ENCODE measurements at regions not wholly inside any gene's neighbourhood (a gene's known extent, or its start where the extent isn't known, plus 50 kb on each side); places are given as distances from the start of the nearest gene placed in this dataset.
"Not testable (repeated sequence)": the region's sequence is repeated elsewhere in the genome, so short reads cannot be mapped to it uniquely, and the experiment has no call there.

- DNase-seq, result no peak
Observed at GRCh38 chr1:238722812-238723211, 663.6 kb upstream of the CHRM3 start.

- DNase-seq, result peak; percentile 20
Observed at GRCh38 chr1:238710697-238711096, 675.7 kb upstream of the CHRM3 start.

- DNase-seq, result no peak
Observed at GRCh38 chr1:238701024-238701423, 685.3 kb upstream of the CHRM3 start.

- DNase-seq, result no peak
Observed at GRCh38 chr1:238690415-238690814, 696.0 kb upstream of the CHRM3 start.

GRCh38 chr1:238684576-238684975, 701.8 kb upstream of the CHRM3 start:
- not testable (repeated sequence) for DNase-seq

GRCh38 chr1:238681451-238681850, 704.9 kb upstream of the CHRM3 start:
- DNase-seq, result no peak

GRCh38 chr1:238681021-238681420, 705.3 kb upstream of the CHRM3 start:
- DNase-seq, result peak; percentile 18

- no peak for DNase-seq
Observed at GRCh38 chr1:238677567-238677966, 708.8 kb upstream of the CHRM3 start.

GRCh38 chr1:238675221-238675620, 711.1 kb upstream of the CHRM3 start:
- DNase-seq, result no peak

GRCh38 chr1:238674316-238674715, 712.1 kb upstream of the CHRM3 start:
- no peak for DNase-seq

- no peak for DNase-seq
Observed at GRCh38 chr1:238673561-238673960, 712.8 kb upstream of the CHRM3 start.

GRCh38 chr1:238672806-238673205, 713.6 kb upstream of the CHRM3 start:
- no peak for DNase-seq

- DNase-seq, result no peak
Observed at GRCh38 chr1:238672262-238672661, 714.1 kb upstream of the CHRM3 start.

- no peak for DNase-seq
Observed at GRCh38 chr1:238664139-238664538, 722.2 kb upstream of the CHRM3 start.

- DNase-seq, result no peak
Observed at GRCh38 chr1:238660849-238661248, 725.5 kb upstream of the CHRM3 start.

GRCh38 chr1:238658763-238659162, 727.6 kb upstream of the CHRM3 start:
- no peak for DNase-seq

- DNase-seq, result no peak
Observed at GRCh38 chr1:238653693-238654321, 732.6 kb upstream of the CHRM3 start.

GRCh38 chr1:238652346-238652968, 733.9 kb upstream of the CHRM3 start:
- no peak for DNase-seq

GRCh38 chr1:238649200-238649599, 737.2 kb upstream of the CHRM3 start:
- DNase-seq, result peak; percentile 5

- no peak for DNase-seq
Observed at GRCh38 chr1:238648751-238649150, 737.6 kb upstream of the CHRM3 start.

GRCh38 chr1:238648296-238648695, 738.1 kb upstream of the CHRM3 start:
- no peak for DNase-seq

GRCh38 chr1:238647877-238648276, 738.5 kb upstream of the CHRM3 start:
- peak; percentile 67 for DNase-seq

- DNase-seq, result peak; percentile 3
Observed at GRCh38 chr1:238642231-238642630, 744.1 kb upstream of the CHRM3 start.

GRCh38 chr1:238639861-238640260, 746.5 kb upstream of the CHRM3 start:
- no peak for DNase-seq

- no peak for DNase-seq
Observed at GRCh38 chr1:238628110-238628509, 737.4 kb upstream of the ZP4 start.

Measured in MV-4-11 (cell line).